MM.1S (cell line): ENCODE measurements at regions not wholly inside any gene's neighbourhood (a gene's known extent, or its start where the extent isn't known, plus 50 kb on each side); places are given as distances from the start of the nearest gene placed in this dataset.

Experiments used
- DNase-seq: peaks from one replicate; pipeline ENCODE4 v3.0.0-alpha.2; 2015
- H2AFZ ChIP-seq: fragments of 300-600 bp; sonication (generic); 2 replicates; pipeline ENCODE4 v1.6.0; 2016; ENCODE audit warnings: antibody characterized with exemption, low read length
- H3F3A ChIP-seq: fragments of 300-600 bp; sonication (generic); 2 replicates; pipeline ENCODE4 v1.6.1; 2016; ENCODE audit warnings: mild to moderate bottlenecking, antibody characterized with exemption, low read length, moderate library complexity, mixed read lengths; ENCODE audit not compliant: insufficient read depth
- H3K27ac ChIP-seq: fragments of 300-600 bp; sonication (generic); 2 replicates; pipeline ENCODE4 v1.5.1; 2016; ENCODE audit warnings: mild to moderate bottlenecking, low read length
- H3K27me3 ChIP-seq: fragments of 300-600 bp; sonication (generic); replicated peaks from 2 replicates; pipeline ENCODE4 v1.6.0; 2016; ENCODE audit warnings: low read length; ENCODE audit not compliant: insufficient read depth
- H3K36me3 ChIP-seq: fragments of 300-600 bp; sonication (generic); replicated peaks from 2 replicates; pipeline ENCODE4 v1.6.1; 2016; ENCODE audit warnings: mild to moderate bottlenecking, low read length, mixed read lengths; ENCODE audit not compliant: insufficient read depth
- H3K4me1 ChIP-seq: fragments of 300-600 bp; sonication (generic); 2 replicates; pipeline ENCODE4 v1.6.1; 2016; ENCODE audit warnings: low read length, mixed read lengths
- H3K4me2 ChIP-seq: fragments of 300-600 bp; sonication (generic); 2 replicates; pipeline ENCODE4 v1.6.0; 2016; ENCODE audit warnings: low read depth, low read length
- H3K4me3 ChIP-seq: fragments of 300-600 bp; sonication (generic); 2 replicates; pipeline ENCODE4 v1.5.1; 2016; ENCODE audit warnings: low read length, mixed read lengths
- H3K79me2 ChIP-seq: fragments of 300-600 bp; sonication (generic); 2 replicates; pipeline ENCODE4 v1.6.1; 2016; ENCODE audit warnings: mixed run types, low read length, mixed read lengths
- H3K9ac ChIP-seq: fragments of 300-600 bp; sonication (generic); 2 replicates; pipeline ENCODE4 v1.6.1; 2016; ENCODE audit warnings: low read length, mixed read lengths
- H3K9me2 ChIP-seq: fragments of 300-600 bp; sonication (generic); replicated peaks from 2 replicates; pipeline ENCODE4 v1.6.1; 2016; ENCODE audit warnings: mild to moderate bottlenecking, low read length, mixed read lengths; ENCODE audit not compliant: insufficient read depth
- H3K9me3 ChIP-seq: fragments of 300-600 bp; sonication (generic); replicated peaks from 2 replicates; pipeline ENCODE4 v1.6.1; 2016; ENCODE audit warnings: mild to moderate bottlenecking, low read length, mixed read lengths; ENCODE audit not compliant: insufficient read depth
- H4K20me1 ChIP-seq: fragments of 300-600 bp; sonication (generic); 2 replicates; pipeline ENCODE4 v1.6.1; 2016; ENCODE audit warnings: mild to moderate bottlenecking, low read length, moderate library complexity, mixed read lengths; ENCODE audit not compliant: insufficient read depth
- EZH2 ChIP-seq: fragments of 300-600 bp; sonication (generic); optimal IDR thresholded peaks from 2 replicates; pipeline ENCODE3; 2017; ENCODE audit warnings: low read depth, mild to moderate bottlenecking, antibody characterized with exemption, low read length, mixed read lengths
- EZH2phosphoT487 ChIP-seq: fragments of 300-600 bp; sonication (generic); IDR thresholded peaks from 2 replicates; pipeline ENCODE4 v1.6.1; 2018; ENCODE audit warnings: antibody characterized with exemption, low read length
- TF ChIP-seq, protein P1 (sequence below): fragments of 300-600 bp; sonication (generic); IDR thresholded peaks from 2 replicates; pipeline ENCODE4 v1.5.1; 2016; ENCODE audit warnings: antibody characterized with exemption, low read length, mixed read lengths

DNA sequence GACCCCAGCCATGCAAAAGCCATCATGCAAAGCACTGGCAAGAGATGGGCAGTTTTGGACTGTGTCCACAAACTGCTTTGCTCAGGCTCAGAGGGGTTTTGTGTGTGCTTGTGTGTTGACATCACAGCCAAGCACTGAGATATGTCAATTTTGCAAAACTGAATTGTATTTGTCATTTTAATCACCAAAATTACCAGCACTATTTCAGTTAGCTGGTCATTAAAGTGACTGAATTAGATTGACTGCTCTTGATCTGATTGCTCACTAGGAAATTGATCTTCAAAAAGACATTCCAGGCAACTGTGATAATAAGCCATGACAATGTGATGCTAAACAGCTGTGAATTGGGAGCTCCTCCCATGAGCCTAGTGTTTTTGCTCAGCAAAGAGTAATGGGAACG lies 337.3 kb upstream of the GNPDA2 start:
- Histone ChIP-seq H3K27ac (no peak overlapping the region), H4K20me1 (no peaks in the 10 kb centered on the region), H3F3A (no peaks in the 10 kb centered on the region), H3K9ac (no peak overlapping the region), H3K9me2 (no peaks in the 10 kb centered on the region), H3K4me3 (no peak overlapping the region), H3K79me2 (no peaks in the 10 kb centered on the region), H2AFZ (no peak overlapping the region), H3K4me2 (no peak overlapping the region), H3K9me3 (no peaks in the 10 kb centered on the region), H3K4me1 (no peaks in the 10 kb centered on the region), H3K27me3 (no peaks in the 10 kb centered on the region), H3K36me3 (no peaks in the 10 kb centered on the region)
- DNase-seq: no peak
- no peak for TF ChIP-seq EZH2
- TF ChIP-seq, protein P1, sequence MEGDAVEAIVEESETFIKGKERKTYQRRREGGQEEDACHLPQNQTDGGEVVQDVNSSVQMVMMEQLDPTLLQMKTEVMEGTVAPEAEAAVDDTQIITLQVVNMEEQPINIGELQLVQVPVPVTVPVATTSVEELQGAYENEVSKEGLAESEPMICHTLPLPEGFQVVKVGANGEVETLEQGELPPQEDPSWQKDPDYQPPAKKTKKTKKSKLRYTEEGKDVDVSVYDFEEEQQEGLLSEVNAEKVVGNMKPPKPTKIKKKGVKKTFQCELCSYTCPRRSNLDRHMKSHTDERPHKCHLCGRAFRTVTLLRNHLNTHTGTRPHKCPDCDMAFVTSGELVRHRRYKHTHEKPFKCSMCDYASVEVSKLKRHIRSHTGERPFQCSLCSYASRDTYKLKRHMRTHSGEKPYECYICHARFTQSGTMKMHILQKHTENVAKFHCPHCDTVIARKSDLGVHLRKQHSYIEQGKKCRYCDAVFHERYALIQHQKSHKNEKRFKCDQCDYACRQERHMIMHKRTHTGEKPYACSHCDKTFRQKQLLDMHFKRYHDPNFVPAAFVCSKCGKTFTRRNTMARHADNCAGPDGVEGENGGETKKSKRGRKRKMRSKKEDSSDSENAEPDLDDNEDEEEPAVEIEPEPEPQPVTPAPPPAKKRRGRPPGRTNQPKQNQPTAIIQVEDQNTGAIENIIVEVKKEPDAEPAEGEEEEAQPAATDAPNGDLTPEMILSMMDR: no peak

DNA sequence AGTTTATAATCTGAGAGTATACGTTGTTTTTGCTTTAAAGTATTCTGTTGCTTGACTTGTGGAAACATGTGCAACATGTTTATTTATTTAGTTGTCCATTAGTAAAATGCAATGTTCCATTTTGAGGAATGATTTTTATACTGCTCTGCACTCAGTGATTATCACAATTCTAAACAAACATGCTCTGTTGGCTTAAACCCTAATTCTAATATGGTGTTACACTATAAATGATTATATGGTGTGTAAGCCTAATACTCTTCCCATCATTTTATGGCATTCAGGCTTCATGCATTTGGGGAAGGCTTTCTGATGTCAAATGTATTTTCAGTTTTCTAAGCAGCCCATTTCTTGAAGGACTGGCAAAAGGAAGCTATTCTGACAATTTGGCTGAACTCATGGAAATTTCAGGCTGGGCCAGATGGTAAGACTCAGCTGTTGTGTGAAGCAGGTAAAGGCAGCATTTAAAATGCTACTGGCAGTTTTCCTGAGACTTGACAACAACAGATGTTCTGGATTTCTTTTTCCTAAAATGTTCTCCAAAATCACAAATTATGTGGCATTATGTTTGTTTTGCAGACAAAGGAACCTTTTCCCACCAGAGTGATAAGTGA lies 336.7 kb upstream of the GNPDA2 start:
- Histone ChIP-seq H3K36me3 (no peaks in the 10 kb centered on the region), H3K27ac (no peak overlapping the region), H3K27me3 (no peaks in the 10 kb centered on the region), H3K9me2 (no peaks in the 10 kb centered on the region), H3F3A (no peaks in the 10 kb centered on the region), H3K9ac (no peak overlapping the region), H3K4me3 (no peak overlapping the region), H3K9me3 (no peaks in the 10 kb centered on the region), H3K4me1 (no peaks in the 10 kb centered on the region), H3K79me2 (no peaks in the 10 kb centered on the region), H3K4me2 (no peak overlapping the region), H4K20me1 (no peaks in the 10 kb centered on the region), H2AFZ (no peak overlapping the region)
- DNase-seq: no peak
- TF ChIP-seq EZH2: no peak

DNA sequence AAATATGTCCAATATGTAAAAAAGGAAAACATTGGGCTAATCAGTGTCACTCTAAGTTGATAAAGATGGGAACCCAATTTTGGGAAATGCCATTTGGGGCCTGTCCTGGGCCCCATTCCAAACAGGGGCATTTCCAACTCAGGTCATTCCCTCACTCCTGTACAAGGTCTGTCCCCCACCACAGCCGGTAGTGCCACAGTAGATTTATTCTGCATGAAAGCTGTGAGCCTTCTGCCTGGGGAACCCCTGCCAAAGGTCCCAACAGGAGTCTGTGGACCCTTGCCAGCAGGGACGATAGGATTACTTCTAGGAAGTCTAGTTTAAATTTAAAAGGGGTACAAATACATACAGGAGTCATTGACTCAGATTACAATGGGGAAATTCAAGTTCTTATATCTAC lies 317.6 kb upstream of the GNPDA2 start:
- no peaks in the 10 kb centered on the region for H3K4me1 ChIP-seq
- H3K9me3 ChIP-seq: no peaks in the 10 kb centered on the region
- H3K79me2 ChIP-seq: no peaks in the 10 kb centered on the region
- no peak overlapping the region for H3K4me3 ChIP-seq
- DNase-seq: no peak
- no peaks in the 10 kb centered on the region for H3K27me3 ChIP-seq
- no peak overlapping the region for H2AFZ ChIP-seq
- no peaks in the 10 kb centered on the region for H3K36me3 ChIP-seq
- H3K4me2 ChIP-seq: no peak overlapping the region
- H3K9ac ChIP-seq: no peak overlapping the region
- no peaks in the 10 kb centered on the region for H3K9me2 ChIP-seq
- H3F3A ChIP-seq: no peaks in the 10 kb centered on the region
- TF ChIP-seq, protein P1: no peak
- TF ChIP-seq EZH2 (no peak), EZH2phosphoT487 (no peak)
- no peak overlapping the region for H3K27ac ChIP-seq
- no peaks in the 10 kb centered on the region for H4K20me1 ChIP-seq

GRCh38 chr4:45036677-45037076 lies 310.3 kb upstream of the GNPDA2 start:
- no peaks in the 10 kb centered on the region for H3K9me2 ChIP-seq
- H2AFZ ChIP-seq: no peak overlapping the region
- TF ChIP-seq EZH2phosphoT487 (no peak), EZH2 (no peak)
- TF ChIP-seq, protein P1: no peak
- no peaks in the 10 kb centered on the region for H3K36me3 ChIP-seq
- no peak overlapping the region for H3K4me3 ChIP-seq
- H3K9ac ChIP-seq: no peak overlapping the region
- H3F3A ChIP-seq: no peaks in the 10 kb centered on the region
- H3K27ac ChIP-seq: no peak overlapping the region
- no peaks in the 10 kb centered on the region for H3K79me2 ChIP-seq
- no peak for DNase-seq
- no peaks in the 10 kb centered on the region for H3K4me1 ChIP-seq
- no peaks in the 10 kb centered on the region for H3K27me3 ChIP-seq
- no peak overlapping the region for H3K4me2 ChIP-seq
- H3K9me3 ChIP-seq: no peaks in the 10 kb centered on the region
- no peaks in the 10 kb centered on the region for H4K20me1 ChIP-seq
